ENCODE measurements at regions not wholly inside any gene's neighbourhood (a gene's known extent, or its start where the extent isn't known, plus 50 kb on each side); places are given as distances from the start of the nearest gene placed in this dataset.

- TF ChIP-seq ZBTB21 (tag by site-specific recombination; IDR thresholded peaks at IDR 0.05) (no peak), ZXDB (tag by site-specific recombination; IDR thresholded peaks at IDR 0.05) (no peak), ZSCAN16 (tag by site-specific recombination; IDR thresholded peaks at IDR 0.05) (no peak), PRDM6 (tag by site-specific recombination; IDR thresholded peaks at IDR 0.05) (no peak)
- TF ChIP-seq, protein P1, sequence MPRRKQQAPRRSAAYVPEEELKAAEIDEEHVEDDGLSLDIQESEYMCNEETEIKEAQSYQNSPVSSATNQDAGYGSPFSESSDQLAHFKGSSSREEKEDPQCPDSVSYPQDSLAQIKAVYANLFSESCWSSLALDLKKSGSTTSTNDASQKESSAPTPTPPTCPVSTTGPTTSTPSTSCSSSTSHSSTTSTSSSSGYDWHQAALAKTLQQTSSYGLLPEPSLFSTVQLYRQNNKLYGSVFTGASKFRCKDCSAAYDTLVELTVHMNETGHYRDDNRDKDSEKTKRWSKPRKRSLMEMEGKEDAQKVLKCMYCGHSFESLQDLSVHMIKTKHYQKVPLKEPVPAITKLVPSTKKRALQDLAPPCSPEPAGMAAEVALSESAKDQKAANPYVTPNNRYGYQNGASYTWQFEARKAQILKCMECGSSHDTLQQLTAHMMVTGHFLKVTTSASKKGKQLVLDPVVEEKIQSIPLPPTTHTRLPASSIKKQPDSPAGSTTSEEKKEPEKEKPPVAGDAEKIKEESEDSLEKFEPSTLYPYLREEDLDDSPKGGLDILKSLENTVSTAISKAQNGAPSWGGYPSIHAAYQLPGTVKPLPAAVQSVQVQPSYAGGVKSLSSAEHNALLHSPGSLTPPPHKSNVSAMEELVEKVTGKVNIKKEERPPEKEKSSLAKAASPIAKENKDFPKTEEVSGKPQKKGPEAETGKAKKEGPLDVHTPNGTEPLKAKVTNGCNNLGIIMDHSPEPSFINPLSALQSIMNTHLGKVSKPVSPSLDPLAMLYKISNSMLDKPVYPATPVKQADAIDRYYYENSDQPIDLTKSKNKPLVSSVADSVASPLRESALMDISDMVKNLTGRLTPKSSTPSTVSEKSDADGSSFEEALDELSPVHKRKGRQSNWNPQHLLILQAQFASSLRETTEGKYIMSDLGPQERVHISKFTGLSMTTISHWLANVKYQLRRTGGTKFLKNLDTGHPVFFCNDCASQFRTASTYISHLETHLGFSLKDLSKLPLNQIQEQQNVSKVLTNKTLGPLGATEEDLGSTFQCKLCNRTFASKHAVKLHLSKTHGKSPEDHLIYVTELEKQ (tag by site-specific recombination; IDR thresholded peaks at IDR 0.05; ENCODE audit: borderline replicate concordance) = no peak
These were observed 168.3 kb downstream of the AREG start (continued) for GRCh38 chr4:74613266-74613665.

DNA sequence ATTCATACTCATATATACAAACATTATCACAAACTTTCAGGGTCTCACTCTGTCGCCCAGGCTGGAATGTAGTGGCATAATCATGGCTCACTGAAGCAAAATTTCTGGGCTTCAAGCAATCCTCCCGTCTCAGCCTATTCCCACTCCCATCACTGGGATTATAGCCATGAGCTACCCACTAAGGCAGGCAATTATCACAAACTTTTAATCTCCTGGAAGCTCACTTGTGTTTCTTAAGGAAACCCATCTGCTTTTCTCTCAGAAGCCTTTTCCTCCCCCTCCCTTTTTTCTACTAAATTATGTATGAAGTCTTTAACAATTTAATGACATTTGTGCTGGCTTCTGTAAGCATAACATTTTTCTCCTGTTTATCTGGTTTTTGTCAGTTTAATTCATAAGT, 170.5 kb downstream of the AREG start:
- TF ChIP-seq CTCF (tag by site-specific recombination; IDR thresholded peaks at IDR 0.05) (no peak), ZNF23 (tag by site-specific recombination; IDR thresholded peaks at IDR 0.05; ENCODE audit: borderline replicate concordance) (no peak), PRDM6 (tag by site-specific recombination; IDR thresholded peaks at IDR 0.05) (no peak), ZBTB17 (tag by site-specific recombination; IDR thresholded peaks at IDR 0.05) (no peak), ZNF184 (tag by site-specific recombination; IDR thresholded peaks at IDR 0.05) (no peak), ZNF449 (tag by site-specific recombination; IDR thresholded peaks at IDR 0.05) (no peak), HOXD13 (CRISPR knock-in tag; IDR thresholded peaks at IDR 0.05; ENCODE audit: borderline replicate concordance) (no peak), PRDM1 (tag by site-specific recombination; IDR thresholded peaks at IDR 0.05) (no peak), GLI4 (tag by site-specific recombination; IDR thresholded peaks at IDR 0.05) (no peak), GLI2 (tag by site-specific recombination; IDR thresholded peaks at IDR 0.05; ENCODE audit: borderline replicate concordance, low read depth) (no peak), ZNF529 (tag by site-specific recombination; IDR thresholded peaks at IDR 0.05; ENCODE audit: insufficient replicate concordance) (no peak), ZNF140 (tag by site-specific recombination; IDR thresholded peaks at IDR 0.05) (no peak)
- TF ChIP-seq, protein P2, sequence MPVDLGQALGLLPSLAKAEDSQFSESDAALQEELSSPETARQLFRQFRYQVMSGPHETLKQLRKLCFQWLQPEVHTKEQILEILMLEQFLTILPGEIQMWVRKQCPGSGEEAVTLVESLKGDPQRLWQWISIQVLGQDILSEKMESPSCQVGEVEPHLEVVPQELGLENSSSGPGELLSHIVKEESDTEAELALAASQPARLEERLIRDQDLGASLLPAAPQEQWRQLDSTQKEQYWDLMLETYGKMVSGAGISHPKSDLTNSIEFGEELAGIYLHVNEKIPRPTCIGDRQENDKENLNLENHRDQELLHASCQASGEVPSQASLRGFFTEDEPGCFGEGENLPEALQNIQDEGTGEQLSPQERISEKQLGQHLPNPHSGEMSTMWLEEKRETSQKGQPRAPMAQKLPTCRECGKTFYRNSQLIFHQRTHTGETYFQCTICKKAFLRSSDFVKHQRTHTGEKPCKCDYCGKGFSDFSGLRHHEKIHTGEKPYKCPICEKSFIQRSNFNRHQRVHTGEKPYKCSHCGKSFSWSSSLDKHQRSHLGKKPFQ (tag by site-specific recombination; IDR thresholded peaks at IDR 0.05) = no peak
- TF ChIP-seq, protein P3, sequence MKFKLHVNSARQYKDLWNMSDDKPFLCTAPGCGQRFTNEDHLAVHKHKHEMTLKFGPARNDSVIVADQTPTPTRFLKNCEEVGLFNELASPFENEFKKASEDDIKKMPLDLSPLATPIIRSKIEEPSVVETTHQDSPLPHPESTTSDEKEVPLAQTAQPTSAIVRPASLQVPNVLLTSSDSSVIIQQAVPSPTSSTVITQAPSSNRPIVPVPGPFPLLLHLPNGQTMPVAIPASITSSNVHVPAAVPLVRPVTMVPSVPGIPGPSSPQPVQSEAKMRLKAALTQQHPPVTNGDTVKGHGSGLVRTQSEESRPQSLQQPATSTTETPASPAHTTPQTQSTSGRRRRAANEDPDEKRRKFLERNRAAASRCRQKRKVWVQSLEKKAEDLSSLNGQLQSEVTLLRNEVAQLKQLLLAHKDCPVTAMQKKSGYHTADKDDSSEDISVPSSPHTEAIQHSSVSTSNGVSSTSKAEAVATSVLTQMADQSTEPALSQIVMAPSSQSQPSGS (tag by site-specific recombination; IDR thresholded peaks at IDR 0.05; ENCODE audit: low read depth) = no peak
- TF ChIP-seq, protein P4, sequence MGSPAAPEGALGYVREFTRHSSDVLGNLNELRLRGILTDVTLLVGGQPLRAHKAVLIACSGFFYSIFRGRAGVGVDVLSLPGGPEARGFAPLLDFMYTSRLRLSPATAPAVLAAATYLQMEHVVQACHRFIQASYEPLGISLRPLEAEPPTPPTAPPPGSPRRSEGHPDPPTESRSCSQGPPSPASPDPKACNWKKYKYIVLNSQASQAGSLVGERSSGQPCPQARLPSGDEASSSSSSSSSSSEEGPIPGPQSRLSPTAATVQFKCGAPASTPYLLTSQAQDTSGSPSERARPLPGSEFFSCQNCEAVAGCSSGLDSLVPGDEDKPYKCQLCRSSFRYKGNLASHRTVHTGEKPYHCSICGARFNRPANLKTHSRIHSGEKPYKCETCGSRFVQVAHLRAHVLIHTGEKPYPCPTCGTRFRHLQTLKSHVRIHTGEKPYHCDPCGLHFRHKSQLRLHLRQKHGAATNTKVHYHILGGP (tag by site-specific recombination; IDR thresholded peaks at IDR 0.05) = no peak
- Histone ChIP-seq H3K9me3 (ENCODE audit: control insufficient read depth, insufficient read depth, low read depth, low read length) (no peaks in the 10 kb centered on the region), H3K4me3 (ENCODE audit: low read depth, low read length) (no peak overlapping the region), H3K4me1 (ENCODE audit: control insufficient read depth, insufficient read depth, low read length) (no peaks in the 10 kb centered on the region), H3K27ac (ENCODE audit: extremely low read depth, low read depth, low read length) (no peak overlapping the region), H3K36me3 (ENCODE audit: control insufficient read depth in 2 of 2, insufficient read depth in 1 of 2, low read length in 2 of 2) (no peaks in the 10 kb centered on the region)
- ChIA-PET POLR2A (no interaction called here), CTCF (interaction anchor here (0.8 kb wide), 1 partner anchor 82 kb away, joined by 4 read pairs; no protein-coding TSS in a partner anchor)
